ENCODE measurements at regions not wholly inside any gene's neighbourhood (a gene's known extent, or its start where the extent isn't known, plus 50 kb on each side); places are given as distances from the start of the nearest gene placed in this dataset.

DNA sequence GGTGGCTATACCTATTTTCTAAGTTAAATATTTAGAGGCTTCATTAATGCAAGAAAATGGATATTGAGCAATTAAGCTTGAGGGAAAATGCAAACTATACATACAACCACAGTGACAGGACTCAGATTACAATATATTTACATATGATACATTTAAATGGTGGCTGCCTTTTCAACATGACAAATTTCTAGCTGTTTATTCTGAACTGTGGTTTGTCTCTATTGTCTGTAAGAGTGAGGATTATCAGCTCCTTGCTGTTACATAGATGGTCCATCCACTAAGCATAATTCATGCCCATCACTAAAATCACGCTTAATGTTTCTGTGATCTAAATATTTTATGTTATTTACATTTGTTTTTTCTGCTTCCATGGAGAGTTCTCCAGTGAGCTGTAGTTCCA, 81.1 kb upstream of the SGCD start:
- TF ChIP-seq, protein P1, sequence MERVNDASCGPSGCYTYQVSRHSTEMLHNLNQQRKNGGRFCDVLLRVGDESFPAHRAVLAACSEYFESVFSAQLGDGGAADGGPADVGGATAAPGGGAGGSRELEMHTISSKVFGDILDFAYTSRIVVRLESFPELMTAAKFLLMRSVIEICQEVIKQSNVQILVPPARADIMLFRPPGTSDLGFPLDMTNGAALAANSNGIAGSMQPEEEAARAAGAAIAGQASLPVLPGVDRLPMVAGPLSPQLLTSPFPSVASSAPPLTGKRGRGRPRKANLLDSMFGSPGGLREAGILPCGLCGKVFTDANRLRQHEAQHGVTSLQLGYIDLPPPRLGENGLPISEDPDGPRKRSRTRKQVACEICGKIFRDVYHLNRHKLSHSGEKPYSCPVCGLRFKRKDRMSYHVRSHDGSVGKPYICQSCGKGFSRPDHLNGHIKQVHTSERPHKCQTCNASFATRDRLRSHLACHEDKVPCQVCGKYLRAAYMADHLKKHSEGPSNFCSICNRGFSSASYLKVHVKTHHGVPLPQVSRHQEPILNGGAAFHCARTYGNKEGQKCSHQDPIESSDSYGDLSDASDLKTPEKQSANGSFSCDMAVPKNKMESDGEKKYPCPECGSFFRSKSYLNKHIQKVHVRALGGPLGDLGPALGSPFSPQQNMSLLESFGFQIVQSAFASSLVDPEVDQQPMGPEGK (CRISPR knock-in tag; IDR thresholded peaks at IDR 0.05; ENCODE audit: borderline replicate concordance), result no peak
- TF ChIP-seq ZNF565 (CRISPR knock-in tag; conservative IDR thresholded peaks at IDR 0.05; ENCODE audit: low read depth), result no peak
- TF ChIP-seq, protein P2, sequence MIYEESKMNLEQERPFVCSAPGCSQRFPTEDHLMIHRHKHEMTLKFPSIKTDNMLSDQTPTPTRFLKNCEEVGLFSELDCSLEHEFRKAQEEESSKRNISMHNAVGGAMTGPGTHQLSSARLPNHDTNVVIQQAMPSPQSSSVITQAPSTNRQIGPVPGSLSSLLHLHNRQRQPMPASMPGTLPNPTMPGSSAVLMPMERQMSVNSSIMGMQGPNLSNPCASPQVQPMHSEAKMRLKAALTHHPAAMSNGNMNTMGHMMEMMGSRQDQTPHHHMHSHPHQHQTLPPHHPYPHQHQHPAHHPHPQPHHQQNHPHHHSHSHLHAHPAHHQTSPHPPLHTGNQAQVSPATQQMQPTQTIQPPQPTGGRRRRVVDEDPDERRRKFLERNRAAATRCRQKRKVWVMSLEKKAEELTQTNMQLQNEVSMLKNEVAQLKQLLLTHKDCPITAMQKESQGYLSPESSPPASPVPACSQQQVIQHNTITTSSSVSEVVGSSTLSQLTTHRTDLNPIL (CRISPR knock-in tag; IDR thresholded peaks at IDR 0.05; ENCODE audit: low read depth), result no peak
- TF ChIP-seq TOX (CRISPR knock-in tag; IDR thresholded peaks at IDR 0.05; ENCODE audit: borderline replicate concordance), result no peak
- TF ChIP-seq, protein P3, sequence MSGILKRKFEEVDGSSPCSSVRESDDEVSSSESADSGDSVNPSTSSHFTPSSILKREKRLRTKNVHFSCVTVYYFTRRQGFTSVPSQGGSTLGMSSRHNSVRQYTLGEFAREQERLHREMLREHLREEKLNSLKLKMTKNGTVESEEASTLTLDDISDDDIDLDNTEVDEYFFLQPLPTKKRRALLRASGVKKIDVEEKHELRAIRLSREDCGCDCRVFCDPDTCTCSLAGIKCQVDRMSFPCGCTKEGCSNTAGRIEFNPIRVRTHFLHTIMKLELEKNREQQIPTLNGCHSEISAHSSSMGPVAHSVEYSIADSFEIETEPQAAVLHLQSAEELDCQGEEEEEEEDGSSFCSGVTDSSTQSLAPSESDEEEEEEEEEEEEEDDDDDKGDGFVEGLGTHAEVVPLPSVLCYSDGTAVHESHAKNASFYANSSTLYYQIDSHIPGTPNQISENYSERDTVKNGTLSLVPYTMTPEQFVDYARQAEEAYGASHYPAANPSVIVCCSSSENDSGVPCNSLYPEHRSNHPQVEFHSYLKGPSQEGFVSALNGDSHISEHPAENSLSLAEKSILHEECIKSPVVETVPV (CRISPR knock-in tag; IDR thresholded peaks at IDR 0.05), result no peak
- TF ChIP-seq, protein P4, sequence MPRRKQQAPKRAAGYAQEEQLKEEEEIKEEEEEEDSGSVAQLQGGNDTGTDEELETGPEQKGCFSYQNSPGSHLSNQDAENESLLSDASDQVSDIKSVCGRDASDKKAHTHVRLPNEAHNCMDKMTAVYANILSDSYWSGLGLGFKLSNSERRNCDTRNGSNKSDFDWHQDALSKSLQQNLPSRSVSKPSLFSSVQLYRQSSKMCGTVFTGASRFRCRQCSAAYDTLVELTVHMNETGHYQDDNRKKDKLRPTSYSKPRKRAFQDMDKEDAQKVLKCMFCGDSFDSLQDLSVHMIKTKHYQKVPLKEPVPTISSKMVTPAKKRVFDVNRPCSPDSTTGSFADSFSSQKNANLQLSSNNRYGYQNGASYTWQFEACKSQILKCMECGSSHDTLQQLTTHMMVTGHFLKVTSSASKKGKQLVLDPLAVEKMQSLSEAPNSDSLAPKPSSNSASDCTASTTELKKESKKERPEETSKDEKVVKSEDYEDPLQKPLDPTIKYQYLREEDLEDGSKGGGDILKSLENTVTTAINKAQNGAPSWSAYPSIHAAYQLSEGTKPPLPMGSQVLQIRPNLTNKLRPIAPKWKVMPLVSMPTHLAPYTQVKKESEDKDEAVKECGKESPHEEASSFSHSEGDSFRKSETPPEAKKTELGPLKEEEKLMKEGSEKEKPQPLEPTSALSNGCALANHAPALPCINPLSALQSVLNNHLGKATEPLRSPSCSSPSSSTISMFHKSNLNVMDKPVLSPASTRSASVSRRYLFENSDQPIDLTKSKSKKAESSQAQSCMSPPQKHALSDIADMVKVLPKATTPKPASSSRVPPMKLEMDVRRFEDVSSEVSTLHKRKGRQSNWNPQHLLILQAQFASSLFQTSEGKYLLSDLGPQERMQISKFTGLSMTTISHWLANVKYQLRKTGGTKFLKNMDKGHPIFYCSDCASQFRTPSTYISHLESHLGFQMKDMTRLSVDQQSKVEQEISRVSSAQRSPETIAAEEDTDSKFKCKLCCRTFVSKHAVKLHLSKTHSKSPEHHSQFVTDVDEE (CRISPR knock-in tag; IDR thresholded peaks at IDR 0.05), result no peak

Measured in SK-N-SH treated with all-trans-retinoic acid at 6 μM for 48 hours (cell line).